ENCODE measurements at regions not wholly inside any gene's neighbourhood (a gene's known extent, or its start where the extent isn't known, plus 50 kb on each side); places are given as distances from the start of the nearest gene placed in this dataset.

DNA sequence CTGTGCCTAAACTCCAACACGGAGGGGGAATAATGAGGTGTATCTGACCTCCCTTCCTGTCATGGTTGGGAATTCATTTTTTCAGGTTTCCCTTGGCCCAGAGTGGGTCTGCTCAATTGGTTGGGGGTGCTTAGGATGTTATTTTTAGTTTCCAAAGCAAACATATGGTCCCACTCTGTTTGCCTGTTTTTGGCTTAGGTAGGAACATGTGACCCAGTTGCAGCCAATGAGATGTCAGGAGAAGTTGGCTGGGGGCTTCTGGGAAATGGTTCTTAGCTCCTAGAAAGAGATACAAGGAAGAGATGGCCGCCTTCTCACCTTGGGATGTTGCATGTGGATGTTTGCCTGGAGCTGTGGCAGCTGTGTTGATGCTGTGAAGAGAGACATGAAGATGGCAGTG lies 147.9 kb upstream of the RFLNA start:
- Histone ChIP-seq H3K4me3 (no peak overlapping the region), H3K4me1 (no peaks in the 10 kb centered on the region), H3K27ac (no peak overlapping the region), H3K9me3 (peaks cover 5% of the 10 kb centered on the region), H3K27me3 (peaks cover 3% of the 10 kb centered on the region), H3K36me3 (no peaks in the 10 kb centered on the region)
- DNase-seq (no peak), ATAC-seq (no peak)
- TF ChIP-seq, protein P1, sequence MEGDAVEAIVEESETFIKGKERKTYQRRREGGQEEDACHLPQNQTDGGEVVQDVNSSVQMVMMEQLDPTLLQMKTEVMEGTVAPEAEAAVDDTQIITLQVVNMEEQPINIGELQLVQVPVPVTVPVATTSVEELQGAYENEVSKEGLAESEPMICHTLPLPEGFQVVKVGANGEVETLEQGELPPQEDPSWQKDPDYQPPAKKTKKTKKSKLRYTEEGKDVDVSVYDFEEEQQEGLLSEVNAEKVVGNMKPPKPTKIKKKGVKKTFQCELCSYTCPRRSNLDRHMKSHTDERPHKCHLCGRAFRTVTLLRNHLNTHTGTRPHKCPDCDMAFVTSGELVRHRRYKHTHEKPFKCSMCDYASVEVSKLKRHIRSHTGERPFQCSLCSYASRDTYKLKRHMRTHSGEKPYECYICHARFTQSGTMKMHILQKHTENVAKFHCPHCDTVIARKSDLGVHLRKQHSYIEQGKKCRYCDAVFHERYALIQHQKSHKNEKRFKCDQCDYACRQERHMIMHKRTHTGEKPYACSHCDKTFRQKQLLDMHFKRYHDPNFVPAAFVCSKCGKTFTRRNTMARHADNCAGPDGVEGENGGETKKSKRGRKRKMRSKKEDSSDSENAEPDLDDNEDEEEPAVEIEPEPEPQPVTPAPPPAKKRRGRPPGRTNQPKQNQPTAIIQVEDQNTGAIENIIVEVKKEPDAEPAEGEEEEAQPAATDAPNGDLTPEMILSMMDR (IDR thresholded peaks at IDR 0.05), result no peak
- intact Hi-C loops (cut with DNase I), result no loop called here

DNA sequence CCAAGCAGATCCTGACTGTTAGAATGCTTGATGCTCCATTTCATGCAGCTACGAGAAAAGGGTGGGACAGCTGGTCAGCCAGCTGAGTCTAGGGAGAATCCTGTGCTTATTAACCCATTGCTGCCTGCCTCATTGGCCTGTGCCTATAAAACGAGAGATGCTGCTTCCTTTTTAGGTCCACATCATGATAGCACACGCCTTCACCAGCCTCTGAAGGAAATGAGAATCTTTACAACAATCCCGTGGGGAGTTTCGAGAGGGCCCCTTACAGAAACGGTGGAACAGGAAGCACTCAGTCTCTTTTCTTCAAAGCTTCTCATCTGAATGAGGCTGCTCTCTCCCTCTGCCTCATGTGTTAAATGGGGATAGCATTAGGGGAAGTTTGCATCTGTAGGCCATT lies 147.3 kb upstream of the RFLNA start:
- no peak for ATAC-seq
- intact Hi-C loops (cut with DNase I), result no loop called here

DNA sequence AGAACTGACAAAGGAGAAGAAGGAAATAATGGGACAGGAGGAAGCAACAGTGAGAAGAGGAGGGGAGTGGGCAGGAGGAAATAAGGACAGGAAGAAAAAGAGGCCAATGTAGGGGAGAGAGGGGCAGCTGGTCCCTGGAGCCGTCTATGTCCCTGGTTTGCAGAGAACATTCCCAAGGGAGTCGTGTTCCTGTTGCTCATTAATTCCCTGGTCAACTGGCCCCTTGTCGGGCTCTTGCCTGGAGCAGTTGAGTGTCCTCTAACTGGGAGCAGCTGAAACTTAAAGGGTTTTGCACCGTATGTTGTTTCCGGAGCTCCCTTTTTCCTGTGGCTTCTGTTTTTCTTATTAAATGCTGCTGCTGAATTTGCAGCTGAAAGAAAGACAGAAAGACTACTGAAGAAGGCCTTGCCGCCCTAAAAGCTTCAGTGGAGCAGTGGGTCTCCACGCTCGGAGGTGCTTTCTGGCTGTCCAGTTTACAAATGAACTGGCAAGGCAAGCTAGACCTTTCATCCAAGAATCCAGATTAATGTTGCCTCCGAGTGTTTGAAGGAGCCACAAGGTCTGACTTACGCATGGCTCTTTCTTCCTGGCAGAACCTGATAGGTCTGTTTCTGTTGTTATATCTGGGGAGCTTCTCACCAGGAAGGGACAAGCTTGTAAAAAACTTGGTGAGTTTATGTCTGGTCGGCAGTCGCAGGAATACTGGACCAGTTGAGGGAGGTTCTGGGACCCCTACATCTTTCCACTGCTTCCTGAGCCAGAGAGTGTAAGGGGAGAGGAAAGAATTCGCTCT lies 146.2 kb upstream of the RFLNA start:
- no peaks in the 10 kb centered on the region for H3K36me3 ChIP-seq
- no peaks in the 10 kb centered on the region for H3K4me1 ChIP-seq
- ATAC-seq (no peak), DNase-seq (no peak)
- peaks cover 2% of the 10 kb centered on the region for H3K27me3 ChIP-seq
- no peak overlapping the region for H3K4me3 ChIP-seq
- intact Hi-C loops (cut with DNase I), result no loop called here
- H3K9me3 ChIP-seq, result no peaks in the 10 kb centered on the region
- H3K27ac ChIP-seq, result no peak overlapping the region
- TF ChIP-seq, protein P1 (IDR thresholded peaks at IDR 0.05), result no peak

More for the DNA sequence above, 147.3 kb upstream of the RFLNA start:
- H3K4me3 ChIP-seq, result no peak overlapping the region
- peaks cover 3% of the 10 kb centered on the region for H3K27me3 ChIP-seq
- H3K4me1 ChIP-seq, result no peaks in the 10 kb centered on the region
- no peak overlapping the region for H3K27ac ChIP-seq
- H3K9me3 ChIP-seq, result peaks cover 1% of the 10 kb centered on the region
- H3K36me3 ChIP-seq, result no peaks in the 10 kb centered on the region
- no peak for DNase-seq
- TF ChIP-seq, protein P1 (IDR thresholded peaks at IDR 0.05), result no peak

DNA sequence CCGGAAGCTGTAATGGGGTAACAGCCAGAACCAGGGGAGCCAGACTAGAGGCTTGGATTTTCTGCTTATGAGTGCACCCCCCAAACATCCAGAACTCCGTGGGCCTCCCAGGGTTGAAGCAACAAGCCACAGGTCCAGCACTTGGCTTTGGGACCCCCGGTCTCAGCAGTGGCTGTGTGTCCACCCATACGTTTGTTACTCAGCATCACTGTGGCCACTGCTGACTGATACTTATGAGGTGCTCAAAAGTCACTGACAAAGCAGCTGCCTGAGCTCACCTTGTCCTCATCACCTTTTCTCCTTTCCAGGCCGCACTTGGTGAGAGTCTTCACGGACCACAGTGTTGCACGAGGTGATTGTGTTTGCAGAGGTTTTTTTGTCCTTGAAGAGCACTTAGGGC lies 145.6 kb upstream of the RFLNA start:
- Histone ChIP-seq H3K36me3 (no peaks in the 10 kb centered on the region), H3K27me3 (no peaks in the 10 kb centered on the region), H3K9me3 (no peaks in the 10 kb centered on the region), H3K4me3 (no peak overlapping the region), H3K27ac (no peak overlapping the region), H3K4me1 (no peaks in the 10 kb centered on the region)
- TF ChIP-seq, protein P1 (IDR thresholded peaks at IDR 0.05), result no peak
- intact Hi-C loops (cut with DNase I), result no loop called here
- ATAC-seq (peak; percentile 43), DNase-seq (no peak)

DNA sequence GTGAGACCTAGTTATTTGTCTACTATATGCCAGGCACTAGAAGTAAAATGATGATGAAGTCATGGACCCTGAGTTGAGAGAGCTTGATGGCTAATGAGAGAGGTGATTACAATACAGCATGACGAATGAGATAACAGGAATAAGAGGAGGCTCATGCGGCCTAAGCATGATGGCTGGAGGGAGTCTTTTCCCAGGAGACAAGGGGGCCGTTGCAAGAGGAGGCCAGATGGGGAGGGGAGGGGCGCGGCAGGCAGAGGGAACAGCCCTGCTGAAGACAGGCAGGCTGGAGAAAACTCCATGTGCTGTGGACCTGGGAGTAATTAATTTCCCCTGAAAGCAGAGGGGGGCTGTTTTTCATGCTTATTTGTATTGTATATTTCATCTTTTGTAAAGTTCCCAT lies 144.7 kb upstream of the RFLNA start:
- DNase-seq, result no peak
- Histone ChIP-seq H3K36me3 (no peaks in the 10 kb centered on the region), H3K27me3 (no peaks in the 10 kb centered on the region), H3K27ac (no peak overlapping the region), H3K4me1 (no peaks in the 10 kb centered on the region), H3K4me3 (no peak overlapping the region), H3K9me3 (no peaks in the 10 kb centered on the region)
- intact Hi-C loops (cut with DNase I), result no loop called here
- TF ChIP-seq, protein P1 (IDR thresholded peaks at IDR 0.05), result no peak
- ATAC-seq, result no peak

All from upper lobe of right lung (tissue), 1 donor.